ENCODE measurements at regions not wholly inside any gene's neighbourhood (a gene's known extent, or its start where the extent isn't known, plus 50 kb on each side); places are given as distances from the start of the nearest gene placed in this dataset.

DNA sequence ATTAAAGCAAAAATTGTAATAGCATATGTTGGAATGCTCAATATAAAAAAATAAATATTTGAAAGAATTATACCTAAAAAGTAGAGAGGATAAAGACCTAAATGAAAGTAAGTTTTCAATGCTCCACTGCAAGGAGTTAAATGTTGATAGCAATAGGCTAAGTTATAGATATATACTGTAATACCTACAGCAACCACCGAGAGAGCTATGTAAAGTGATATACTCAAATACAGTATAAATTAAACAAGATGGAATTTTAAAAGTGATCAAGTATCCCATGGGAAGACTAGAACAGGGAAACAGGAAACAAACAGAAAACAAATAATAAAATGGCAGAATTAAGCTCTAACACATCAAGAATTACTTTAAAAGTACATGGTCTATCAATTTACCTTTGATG, 73.9 kb downstream of the CASP3 start:
- no peak for DNase-seq (ENCODE audit: low spot score)

- no peak for DNase-seq (ENCODE audit: low spot score)
Observed at GRCh38 chr4:184574861-184575260, 74.4 kb downstream of the CASP3 start.

DNA sequence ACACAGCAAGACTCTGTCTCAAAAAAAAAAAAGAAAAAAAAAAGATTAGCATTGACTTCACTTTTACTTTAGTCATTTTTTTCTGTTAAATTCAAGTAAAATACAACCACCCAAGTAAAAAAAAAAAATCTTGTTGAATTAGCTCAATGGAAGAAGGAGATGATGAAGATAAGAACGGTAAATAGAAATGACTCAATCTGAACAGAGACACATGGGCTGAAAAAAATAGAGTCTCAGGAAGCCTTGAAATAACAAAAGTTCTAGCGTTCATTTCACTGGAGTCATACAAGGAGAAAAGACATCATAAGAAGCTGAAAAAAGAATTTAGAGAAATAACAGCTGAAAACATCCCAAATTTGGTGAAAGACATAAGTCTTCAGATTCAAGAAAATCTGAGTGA, 75.5 kb downstream of the CASP3 start:
- DNase-seq (ENCODE audit: low spot score): no peak

DNA sequence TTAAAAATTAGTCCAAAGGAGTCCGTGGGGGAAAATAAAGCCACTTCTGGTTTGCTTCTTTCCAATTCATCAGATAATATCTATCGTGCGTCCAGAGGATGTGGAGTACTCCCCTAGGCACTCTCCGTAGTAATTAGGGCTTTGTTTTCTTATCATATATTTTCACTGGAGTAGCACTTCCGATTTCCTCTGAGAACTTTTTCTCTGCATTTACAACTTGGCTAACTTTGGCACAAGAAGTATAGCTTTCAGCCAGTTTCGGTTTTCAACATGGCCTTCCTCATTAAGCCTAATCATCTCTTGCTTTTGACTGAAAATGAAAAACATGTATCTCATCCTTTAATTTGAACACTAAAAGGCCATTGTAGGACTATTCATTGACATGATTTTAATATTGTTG, 80.5 kb downstream of the CASP3 start:
- no peak for DNase-seq (ENCODE audit: low spot score)

GRCh38 chr4:184563621-184564020, 85.6 kb downstream of the CASP3 start:
- DNase-seq (ENCODE audit: low spot score): no peak

DNA sequence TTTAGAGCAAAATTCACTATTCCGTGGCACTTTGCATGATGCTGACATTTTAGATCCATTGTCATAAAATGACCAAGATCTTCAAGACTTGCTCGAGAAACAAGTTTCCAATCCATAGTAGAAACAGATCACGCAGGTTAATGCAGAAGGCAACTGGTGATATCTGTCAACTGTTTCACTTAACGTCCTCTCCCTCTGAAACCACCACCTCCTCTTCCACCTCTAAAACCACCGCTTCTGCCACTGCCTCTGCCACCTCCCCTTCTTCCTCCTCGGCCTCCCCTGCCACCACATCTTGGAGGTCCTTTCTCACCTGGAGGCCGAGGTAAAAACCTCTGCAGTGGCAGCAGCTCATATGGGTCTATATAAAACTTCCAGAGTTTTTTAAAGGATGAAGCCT, 84.6 kb upstream of the IRF2 start:
- DNase-seq (ENCODE audit: low spot score): no peak

DNA sequence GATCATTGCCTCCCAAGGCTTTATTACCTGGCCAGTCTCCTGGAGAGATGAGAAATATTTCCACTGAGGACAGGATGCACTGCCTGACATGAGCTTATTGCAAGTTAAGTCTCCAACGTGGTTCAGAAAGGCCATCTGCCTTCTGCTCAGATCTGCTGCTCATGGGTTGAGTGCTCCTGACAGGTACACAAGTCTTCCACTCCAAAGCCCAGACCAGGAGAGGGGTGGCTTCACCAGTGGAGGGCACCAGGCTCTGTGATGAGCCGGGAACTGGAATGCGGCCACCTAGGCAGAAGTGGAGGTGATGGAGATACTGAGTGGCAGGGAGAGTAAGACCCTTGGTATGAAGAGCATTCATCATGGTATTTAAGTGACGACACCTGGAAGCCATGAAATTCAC, 79.5 kb upstream of the IRF2 start:
- no peak for DNase-seq (ENCODE audit: low spot score)

DNA sequence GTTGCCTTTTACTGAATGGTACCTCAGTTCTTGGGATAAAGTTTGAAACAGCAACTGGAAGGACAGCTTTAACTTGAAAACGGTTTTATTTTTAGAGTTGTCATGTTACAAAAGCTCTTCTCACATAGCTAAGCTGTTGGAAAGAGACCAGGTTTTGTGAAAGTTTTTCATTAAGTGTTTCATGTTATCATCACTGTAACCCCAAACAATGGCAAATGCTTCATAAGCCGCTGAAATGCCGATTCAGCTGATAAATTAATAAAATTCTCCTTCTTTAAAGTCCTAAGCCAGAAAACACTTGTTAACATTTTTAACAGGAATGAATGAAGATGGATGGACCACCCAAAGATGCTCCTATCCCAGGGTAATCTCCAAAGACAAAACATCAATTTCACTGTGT, 76.1 kb upstream of the IRF2 start:
- no peak for DNase-seq (ENCODE audit: low spot score)

GRCh38 chr4:184548648-184549341, 74.4 kb upstream of the IRF2 start:
- no peak for DNase-seq (ENCODE audit: low spot score)

GRCh38 chr4:184548316-184548647, 73.9 kb upstream of the IRF2 start:
- DNase-seq (ENCODE audit: low spot score): no peak

DNA sequence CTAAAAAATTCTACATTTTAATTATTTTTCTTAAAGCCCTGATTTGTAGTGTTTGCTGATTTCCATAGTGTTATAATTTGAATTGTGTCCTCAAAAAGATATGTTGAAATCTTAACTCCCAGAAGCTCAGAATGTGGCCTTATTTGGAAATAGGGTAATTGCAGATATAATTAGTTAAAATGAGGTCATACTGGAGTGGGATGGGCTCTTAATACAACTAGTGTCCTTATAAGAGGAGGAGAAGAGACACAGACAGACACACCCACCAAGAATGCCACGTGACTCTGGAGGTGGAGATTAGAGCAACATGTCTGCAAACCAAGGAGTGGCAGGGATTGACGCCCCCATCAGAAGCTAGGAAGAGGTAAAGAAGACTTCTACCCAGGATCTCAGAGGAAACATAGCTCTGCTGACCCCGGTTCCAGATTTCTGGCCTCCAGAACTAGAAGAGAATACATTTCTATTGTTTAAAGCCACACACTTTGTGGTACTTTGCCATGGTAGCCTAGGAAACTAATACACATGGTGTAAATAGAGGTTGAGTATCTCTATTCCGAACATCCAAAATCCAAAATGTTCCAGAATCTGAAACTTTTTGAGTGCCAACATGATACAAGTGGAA, 70.5 kb upstream of the IRF2 start:
- no peak for DNase-seq (ENCODE audit: low spot score)

GRCh38 chr4:184541907-184542306, 67.6 kb upstream of the IRF2 start:
- DNase-seq (ENCODE audit: low spot score): no peak

DNA sequence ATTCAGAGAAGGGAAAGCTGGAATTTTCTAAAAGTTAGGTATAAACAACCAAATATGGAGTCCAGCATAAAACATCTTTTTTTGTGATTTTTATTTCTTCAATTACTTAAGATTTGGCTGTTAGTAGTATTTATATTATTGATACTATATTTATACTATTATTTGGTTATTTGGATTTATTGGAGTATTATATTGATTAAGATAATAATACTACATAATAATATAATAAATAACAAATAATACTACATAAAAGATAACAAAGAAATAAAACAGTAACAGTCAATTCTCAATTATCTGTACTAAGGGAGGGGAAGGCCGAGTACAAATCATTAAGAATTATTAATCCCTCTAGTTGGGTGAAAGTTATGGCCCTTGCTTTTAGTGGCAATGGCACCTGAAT, 66.0 kb upstream of the IRF2 start:
- no peak for DNase-seq (ENCODE audit: low spot score)

DNA sequence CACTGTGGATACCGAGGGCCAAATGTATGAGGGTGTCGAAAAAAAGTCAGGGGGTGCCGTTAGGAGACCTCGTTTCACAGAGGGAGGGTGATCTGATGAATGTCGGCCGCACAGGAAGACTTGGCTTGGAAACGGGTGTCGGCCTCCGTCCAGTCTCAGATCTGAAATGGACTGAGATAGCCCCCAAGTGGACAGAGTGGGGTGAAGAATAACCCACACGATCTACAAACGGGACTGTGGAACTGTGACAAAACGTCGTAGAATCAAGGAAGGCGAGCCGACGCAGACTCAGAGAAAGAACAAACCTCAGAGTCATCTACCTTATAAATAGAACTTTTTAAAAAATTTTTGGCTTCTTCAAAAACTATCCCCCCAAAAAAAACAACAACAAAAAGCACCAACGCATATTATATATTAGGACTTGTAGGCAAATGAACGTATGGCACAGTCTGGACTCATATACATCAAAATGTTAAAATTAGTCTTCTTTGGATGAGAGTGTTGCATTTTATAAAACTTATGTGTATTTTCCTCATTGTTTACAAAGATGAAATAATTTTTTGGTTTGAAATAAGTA, 63.8 kb upstream of the IRF2 start:
- peak; percentile 71 for DNase-seq (ENCODE audit: low spot score)

- peak; percentile 96 for DNase-seq (ENCODE audit: low spot score)
Observed at GRCh38 chr4:184537269-184538022, 63.1 kb upstream of the IRF2 start.

DNA sequence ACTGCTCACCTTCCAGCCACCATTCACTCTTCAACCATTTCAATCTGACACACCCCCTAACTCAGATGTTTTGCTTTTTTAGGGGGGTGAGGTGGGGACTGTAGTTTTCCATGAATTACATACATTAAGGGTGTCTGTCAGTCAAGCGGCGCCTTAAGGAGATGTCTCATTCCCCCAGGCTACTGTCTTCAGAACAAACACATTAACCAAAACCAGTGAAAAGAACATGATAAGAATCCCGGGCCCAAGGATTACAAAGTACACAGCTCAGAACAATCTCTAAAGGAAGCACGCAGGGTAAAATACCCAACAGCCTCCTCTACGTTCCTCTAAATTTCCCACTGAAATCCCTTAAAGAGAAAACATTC, 62.5 kb upstream of the IRF2 start:
- DNase-seq (ENCODE audit: low spot score): no peak

- DNase-seq (ENCODE audit: low spot score): no peak
Observed at GRCh38 chr4:184536065-184536880, 61.9 kb upstream of the IRF2 start.

GRCh38 chr4:184534511-184535391, 60.4 kb upstream of the IRF2 start:
- no peak for DNase-seq (ENCODE audit: low spot score)

DNA sequence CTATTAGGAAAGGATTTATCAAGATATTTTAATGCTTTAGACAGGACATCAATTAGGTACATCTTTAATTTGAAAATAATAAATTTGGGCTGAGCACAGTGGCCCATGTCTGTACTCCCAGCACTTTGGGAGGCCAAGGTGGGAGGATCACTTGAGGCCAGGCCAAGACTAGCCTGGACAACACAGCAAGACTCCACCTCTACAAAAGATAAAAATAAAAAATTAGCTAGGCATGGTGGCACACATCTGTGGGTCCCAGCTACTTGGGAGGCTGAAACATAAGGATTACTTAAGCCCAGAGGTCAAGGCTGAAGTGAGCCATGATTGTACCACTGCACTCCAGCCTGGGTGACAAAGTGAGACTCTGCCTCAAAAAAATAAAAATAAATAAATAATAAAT, 59.6 kb upstream of the IRF2 start:
- DNase-seq (ENCODE audit: low spot score): no peak

GRCh38 chr4:184531008-184531407, 56.7 kb upstream of the IRF2 start:
- no peak for DNase-seq (ENCODE audit: low spot score)

DNA sequence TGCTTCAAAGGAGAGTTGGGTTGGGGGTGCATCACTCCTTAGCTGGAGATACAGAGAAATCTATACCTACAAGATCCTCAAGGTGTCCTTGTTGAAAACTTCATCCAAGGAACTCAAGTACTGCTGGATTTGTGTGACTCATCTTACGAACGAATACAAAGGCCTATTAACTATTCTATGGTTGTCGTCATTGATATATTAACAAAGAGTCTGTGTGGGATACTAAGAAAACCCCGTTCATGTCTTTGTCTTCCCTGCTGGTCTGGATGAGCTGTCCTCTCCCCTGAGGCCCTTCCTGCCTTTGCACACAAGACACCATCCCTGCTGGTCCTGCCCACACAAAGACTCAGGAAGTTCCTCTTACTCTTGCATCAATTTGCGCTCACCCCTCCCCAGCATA, 54.9 kb upstream of the IRF2 start:
- DNase-seq (ENCODE audit: low spot score): no peak

Data from D341Med (cell line).